NB4 (cell line): ENCODE measurements at regions not wholly inside any gene's neighbourhood (a gene's known extent, or its start where the extent isn't known, plus 50 kb on each side); places are given as distances from the start of the nearest gene placed in this dataset.

Experiments used
- DNase-seq: peaks from one replicate; pipeline ENCODE4 v3.0.0; 2010; ENCODE audit warnings: low read depth
- H3K4me3 ChIP-seq: one replicate; pipeline ENCODE4 v1.5.1; 2011; ENCODE audit warnings: mild to moderate bottlenecking, low read depth, low read length, moderate library complexity
- CTCF ChIP-seq: IDR thresholded peaks from one replicate; pipeline ENCODE4 v1.5.1; 2012; ENCODE audit warnings: low read depth, low read length
- MYC ChIP-seq: IDR thresholded peaks from 2 replicates; pipeline ENCODE4 v1.6.1; 2011; ENCODE audit warnings: low read depth, low read length
- POLR2A ChIP-seq: IDR thresholded peaks from 2 replicates; pipeline ENCODE4 v1.6.1; 2011; ENCODE audit warnings: mild to moderate bottlenecking; ENCODE audit not compliant: insufficient read length; ENCODE audit errors: extremely low read depth
- TF ChIP-seq, protein P1 (sequence below): IDR thresholded peaks from 2 replicates; pipeline ENCODE4 v1.6.1; 2011; ENCODE audit warnings: low read depth, low read length

- DNase-seq = no peak
- TF ChIP-seq MYC (no peak), POLR2A (no peak), CTCF (no peak)
- TF ChIP-seq, protein P1, sequence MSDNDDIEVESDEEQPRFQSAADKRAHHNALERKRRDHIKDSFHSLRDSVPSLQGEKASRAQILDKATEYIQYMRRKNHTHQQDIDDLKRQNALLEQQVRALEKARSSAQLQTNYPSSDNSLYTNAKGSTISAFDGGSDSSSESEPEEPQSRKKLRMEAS = no peak
- no peak overlapping the region for H3K4me3 ChIP-seq
Observed at GRCh38 chr9:18253950-18254349, 220.0 kb upstream of the ADAMTSL1 start.

GRCh38 chr9:18255158-18255629 lies 218.8 kb upstream of the ADAMTSL1 start:
- no peak overlapping the region for H3K4me3 ChIP-seq
- TF ChIP-seq, protein P1 = peak; percentile 35; the same call in 1 of the 2 replicates
- no peak for TF ChIP-seq POLR2A
- peak; percentile 99 for TF ChIP-seq CTCF
- TF ChIP-seq MYC = peak; percentile 50; the same call in 1 of the 2 replicates
- peak; percentile 88 for DNase-seq

GRCh38 chr9:18255747-18256146 lies 218.2 kb upstream of the ADAMTSL1 start:
- TF ChIP-seq, protein P1 = no peak
- TF ChIP-seq MYC = no peak
- no peak for TF ChIP-seq CTCF
- TF ChIP-seq POLR2A = no peak
- H3K4me3 ChIP-seq = no peak overlapping the region
- no peak for DNase-seq

DNA sequence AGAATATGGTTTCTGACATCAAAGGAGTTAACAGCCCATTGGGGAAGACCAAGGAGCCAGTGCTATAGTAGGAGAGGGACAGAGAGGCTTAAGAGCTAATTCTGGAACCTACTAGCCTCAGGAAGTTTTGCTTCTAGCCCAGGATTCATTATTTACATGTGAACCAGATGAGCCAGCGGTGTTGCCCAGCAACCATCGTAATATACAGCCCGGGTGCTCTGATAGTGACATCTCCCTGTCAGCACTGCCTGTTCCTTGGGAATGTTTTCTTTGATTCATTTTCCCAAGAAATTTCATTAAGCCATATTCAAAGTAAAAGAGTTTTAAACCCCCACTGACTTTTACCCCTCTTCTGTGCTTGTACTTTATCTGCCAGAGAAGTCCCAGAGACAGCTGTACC lies 217.4 kb upstream of the ADAMTSL1 start:
- H3K4me3 ChIP-seq = no peak overlapping the region
- DNase-seq = no peak
- TF ChIP-seq, protein P1 = no peak
- no peak for TF ChIP-seq POLR2A
- TF ChIP-seq MYC = no peak
- no peak for TF ChIP-seq CTCF

GRCh38 chr9:18260521-18260920 lies 213.4 kb upstream of the ADAMTSL1 start:
- peak; percentile 17 for DNase-seq
- no peak overlapping the region for H3K4me3 ChIP-seq
- no peak for TF ChIP-seq CTCF
- no peak for TF ChIP-seq MYC
- TF ChIP-seq, protein P1 = no peak
- no peak for TF ChIP-seq POLR2A
